ENCODE measurements at regions not wholly inside any gene's neighbourhood (a gene's known extent, or its start where the extent isn't known, plus 50 kb on each side); places are given as distances from the start of the nearest gene placed in this dataset.

GRCh38 chr12:88258396-88258795, 116.3 kb downstream of the TMTC3 start:
- TF ChIP-seq, protein P1, sequence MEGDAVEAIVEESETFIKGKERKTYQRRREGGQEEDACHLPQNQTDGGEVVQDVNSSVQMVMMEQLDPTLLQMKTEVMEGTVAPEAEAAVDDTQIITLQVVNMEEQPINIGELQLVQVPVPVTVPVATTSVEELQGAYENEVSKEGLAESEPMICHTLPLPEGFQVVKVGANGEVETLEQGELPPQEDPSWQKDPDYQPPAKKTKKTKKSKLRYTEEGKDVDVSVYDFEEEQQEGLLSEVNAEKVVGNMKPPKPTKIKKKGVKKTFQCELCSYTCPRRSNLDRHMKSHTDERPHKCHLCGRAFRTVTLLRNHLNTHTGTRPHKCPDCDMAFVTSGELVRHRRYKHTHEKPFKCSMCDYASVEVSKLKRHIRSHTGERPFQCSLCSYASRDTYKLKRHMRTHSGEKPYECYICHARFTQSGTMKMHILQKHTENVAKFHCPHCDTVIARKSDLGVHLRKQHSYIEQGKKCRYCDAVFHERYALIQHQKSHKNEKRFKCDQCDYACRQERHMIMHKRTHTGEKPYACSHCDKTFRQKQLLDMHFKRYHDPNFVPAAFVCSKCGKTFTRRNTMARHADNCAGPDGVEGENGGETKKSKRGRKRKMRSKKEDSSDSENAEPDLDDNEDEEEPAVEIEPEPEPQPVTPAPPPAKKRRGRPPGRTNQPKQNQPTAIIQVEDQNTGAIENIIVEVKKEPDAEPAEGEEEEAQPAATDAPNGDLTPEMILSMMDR (conservative IDR thresholded peaks at IDR 0.05; ENCODE audit: low read depth, low read length) = no peak
- no peak for TF ChIP-seq EZH2 (IDR thresholded peaks at IDR 0.05; ENCODE audit: borderline replicate concordance, low read depth, low read length, poor library complexity, severe bottlenecking)

All from A673 (cell line).